ENCODE measurements at regions not wholly inside any gene's neighbourhood (a gene's known extent, or its start where the extent isn't known, plus 50 kb on each side); places are given as distances from the start of the nearest gene placed in this dataset.

GRCh38 chr17:79168486-79169055 is 93.9 kb downstream of the ENGASE start:
- TF ChIP-seq CTCF (IDR thresholded peaks at IDR 0.05) (no peak), POLR2A (IDR thresholded peaks at IDR 0.05) (no peak)
